Activated CD8-positive, alpha-beta T cell treated with anti-CD3 and anti-CD28 coated beads for 36 hours (primary cell): ENCODE measurements at regions not wholly inside any gene's neighbourhood (a gene's known extent, or its start where the extent isn't known, plus 50 kb on each side); places are given as distances from the start of the nearest gene placed in this dataset.
"Not testable (repeated sequence)": the region's sequence is repeated elsewhere in the genome, so short reads cannot be mapped to it uniquely, and the experiment has no call there.

ENCODE experiments used
- ATAC-seq: fragments of 200-7000 bp; cut with Tn5 transposase; one replicate; pipeline ENCODE4 v1.10.0; 2021; ENCODE audit warnings: mild to moderate bottlenecking, moderate library complexity
- CTCF ChIA-PET: fragments of 350-600 bp; sonication (Branson Sonifier 250); formaldehyde crosslinking; loops from one replicate; lab custom pipeline; 2021; ENCODE audit warnings: antibody characterized with exemption; lab: Charles Lee
- POLR2A ChIA-PET: fragments of 350-600 bp; sonication (Branson Sonifier 250); formaldehyde crosslinking; loops from one replicate; lab custom pipeline; 2021; ENCODE audit warnings: antibody characterized with exemption; lab: Charles Lee
- DNase-seq: peaks from one replicate; pipeline ENCODE4 v3.0.0-alpha.2; 2020
- H3K27ac Mint-ChIP-seq: one replicate; pipeline ENCODE4 v1.8.0; 2021; ENCODE audit warnings: mild to moderate bottlenecking, mixed read lengths
- H3K27me3 Mint-ChIP-seq: one replicate; pipeline ENCODE4 v1.8.0; 2021; ENCODE audit warnings: mixed read lengths
- H3K36me3 Mint-ChIP-seq: one replicate; pipeline ENCODE4 v1.8.0; 2021; ENCODE audit warnings: low read depth, mixed read lengths
- H3K4me1 Mint-ChIP-seq: one replicate; pipeline ENCODE4 v1.8.0; 2021; ENCODE audit warnings: low read depth, mixed read lengths
- H3K4me3 Mint-ChIP-seq: one replicate; pipeline ENCODE4 v1.8.0; 2021; ENCODE audit warnings: mild to moderate bottlenecking, moderate library complexity, mixed read lengths
- H3K9me3 Mint-ChIP-seq: one replicate; pipeline ENCODE4 v1.8.0; 2021; ENCODE audit warnings: mixed read lengths
- CTCF ChIP-seq: fragments of 200-600 bp; IDR thresholded peaks from one replicate; pipeline ENCODE4 v1.8.0; 2022; ENCODE audit warnings: antibody characterized with exemption, mild to moderate bottlenecking
- intact Hi-C: fragments of 100-400 bp; cut with micrococcal nuclease; formaldehyde crosslinking; loops from one replicate; pipeline ENCODE4 v1.10.0; 2022

- intact Hi-C loops: no loop called here
- CTCF ChIA-PET: no interaction called here
- POLR2A ChIA-PET: no interaction called here
Measured at GRCh38 chr17:27949304-27949703, 56.1 kb upstream of the LYRM9 start.

GRCh38 chr17:27950225-27950624 lies 57.1 kb upstream of the LYRM9 start:
- H3K27me3 Mint-ChIP-seq, H3K4me1 Mint-ChIP-seq, DNase-seq, CTCF ChIA-PET, POLR2A ChIA-PET, H3K36me3 Mint-ChIP-seq, H3K4me3 Mint-ChIP-seq, ATAC-seq, H3K27ac Mint-ChIP-seq, H3K9me3 Mint-ChIP-seq: not testable (repeated sequence)
- intact Hi-C loops: loop anchor here (10.0 kb wide), 1 partner anchor 125 kb away; no protein-coding TSS in a partner anchor

More at GRCh38 chr17:27949304-27949703, 56.1 kb upstream of the LYRM9 start:
- H3K4me1 Mint-ChIP-seq: no peaks in the 10 kb centered on the region
- H3K27me3 Mint-ChIP-seq: peaks cover 3% of the 10 kb centered on the region
- no peaks in the 10 kb centered on the region for H3K36me3 Mint-ChIP-seq
- H3K27ac Mint-ChIP-seq: no peak overlapping the region
- TF ChIP-seq CTCF: no peak
- DNase-seq (no peak), ATAC-seq (no peak)
- no peaks in the 10 kb centered on the region for H3K9me3 Mint-ChIP-seq
- no peak overlapping the region for H3K4me3 Mint-ChIP-seq

- TF ChIP-seq CTCF: no peak
- Mint-ChIP-seq H3K4me3 (no peak overlapping the region), H3K27me3 (peaks cover 3% of the 10 kb centered on the region), H3K27ac (no peak overlapping the region), H3K36me3 (no peaks in the 10 kb centered on the region), H3K4me1 (no peaks in the 10 kb centered on the region), H3K9me3 (no peaks in the 10 kb centered on the region)
- intact Hi-C loops: loop anchor here (10.0 kb wide), 1 partner anchor 126 kb away; no protein-coding TSS in a partner anchor
- POLR2A ChIA-PET: no interaction called here
- ATAC-seq (no peak), DNase-seq (no peak)
- CTCF ChIA-PET: no interaction called here
Measured at GRCh38 chr17:27950995-27951394, 57.8 kb upstream of the LYRM9 start.

GRCh38 chr17:27951872-27952271 lies 58.7 kb upstream of the LYRM9 start:
- ChIA-PET POLR2A (no interaction called here), CTCF (no interaction called here)

GRCh38 chr17:27952366-27952765 lies 59.2 kb upstream of the LYRM9 start:
- no peak for TF ChIP-seq CTCF
- CTCF ChIA-PET: no interaction called here
- intact Hi-C loops: loop anchor here (10.0 kb wide), 1 partner anchor 128 kb away; no protein-coding TSS in a partner anchor
- no peak for ATAC-seq
- H3K36me3 Mint-ChIP-seq: no peaks in the 10 kb centered on the region
- H3K27ac Mint-ChIP-seq: no peak overlapping the region
- H3K9me3 Mint-ChIP-seq: no peaks in the 10 kb centered on the region
- H3K4me1 Mint-ChIP-seq: no peaks in the 10 kb centered on the region
- no peak for DNase-seq
- H3K27me3 Mint-ChIP-seq: peaks cover 3% of the 10 kb centered on the region
- POLR2A ChIA-PET: no interaction called here
- no peak overlapping the region for H3K4me3 Mint-ChIP-seq

More at GRCh38 chr17:27951872-27952271, 58.7 kb upstream of the LYRM9 start:
- H3K27ac Mint-ChIP-seq: no peak overlapping the region
- H3K36me3 Mint-ChIP-seq: no peaks in the 10 kb centered on the region
- no peak overlapping the region for H3K4me3 Mint-ChIP-seq
- DNase-seq: no peak
- H3K27me3 Mint-ChIP-seq: peaks cover 3% of the 10 kb centered on the region
- H3K4me1 Mint-ChIP-seq: no peaks in the 10 kb centered on the region
- intact Hi-C loops: loop anchor here (10.0 kb wide), 1 partner anchor 127 kb away; no protein-coding TSS in a partner anchor
- ATAC-seq: no peak
- H3K9me3 Mint-ChIP-seq: no peaks in the 10 kb centered on the region
- TF ChIP-seq CTCF: no peak
